GM12874 (cell line): ENCODE measurements at regions not wholly inside any gene's neighbourhood (a gene's known extent, or its start where the extent isn't known, plus 50 kb on each side); places are given as distances from the start of the nearest gene placed in this dataset.

Source experiments
- TF ChIP-seq, protein P1 (sequence below): IDR thresholded peaks from 2 replicates; pipeline ENCODE4 v1.5.1; 2011; ENCODE audit warnings: low read depth, mild to moderate bottlenecking, control low read depth, low read length, moderate library complexity; ENCODE audit not compliant: insufficient read depth

- TF ChIP-seq, protein P1, sequence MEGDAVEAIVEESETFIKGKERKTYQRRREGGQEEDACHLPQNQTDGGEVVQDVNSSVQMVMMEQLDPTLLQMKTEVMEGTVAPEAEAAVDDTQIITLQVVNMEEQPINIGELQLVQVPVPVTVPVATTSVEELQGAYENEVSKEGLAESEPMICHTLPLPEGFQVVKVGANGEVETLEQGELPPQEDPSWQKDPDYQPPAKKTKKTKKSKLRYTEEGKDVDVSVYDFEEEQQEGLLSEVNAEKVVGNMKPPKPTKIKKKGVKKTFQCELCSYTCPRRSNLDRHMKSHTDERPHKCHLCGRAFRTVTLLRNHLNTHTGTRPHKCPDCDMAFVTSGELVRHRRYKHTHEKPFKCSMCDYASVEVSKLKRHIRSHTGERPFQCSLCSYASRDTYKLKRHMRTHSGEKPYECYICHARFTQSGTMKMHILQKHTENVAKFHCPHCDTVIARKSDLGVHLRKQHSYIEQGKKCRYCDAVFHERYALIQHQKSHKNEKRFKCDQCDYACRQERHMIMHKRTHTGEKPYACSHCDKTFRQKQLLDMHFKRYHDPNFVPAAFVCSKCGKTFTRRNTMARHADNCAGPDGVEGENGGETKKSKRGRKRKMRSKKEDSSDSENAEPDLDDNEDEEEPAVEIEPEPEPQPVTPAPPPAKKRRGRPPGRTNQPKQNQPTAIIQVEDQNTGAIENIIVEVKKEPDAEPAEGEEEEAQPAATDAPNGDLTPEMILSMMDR, result no peak
Observed at GRCh38 chr12:18850752-18851151, 112.8 kb downstream of the CAPZA3 start.

- TF ChIP-seq, protein P1, result no peak
Observed at GRCh38 chr12:18851271-18851670, 113.4 kb downstream of the CAPZA3 start.

DNA sequence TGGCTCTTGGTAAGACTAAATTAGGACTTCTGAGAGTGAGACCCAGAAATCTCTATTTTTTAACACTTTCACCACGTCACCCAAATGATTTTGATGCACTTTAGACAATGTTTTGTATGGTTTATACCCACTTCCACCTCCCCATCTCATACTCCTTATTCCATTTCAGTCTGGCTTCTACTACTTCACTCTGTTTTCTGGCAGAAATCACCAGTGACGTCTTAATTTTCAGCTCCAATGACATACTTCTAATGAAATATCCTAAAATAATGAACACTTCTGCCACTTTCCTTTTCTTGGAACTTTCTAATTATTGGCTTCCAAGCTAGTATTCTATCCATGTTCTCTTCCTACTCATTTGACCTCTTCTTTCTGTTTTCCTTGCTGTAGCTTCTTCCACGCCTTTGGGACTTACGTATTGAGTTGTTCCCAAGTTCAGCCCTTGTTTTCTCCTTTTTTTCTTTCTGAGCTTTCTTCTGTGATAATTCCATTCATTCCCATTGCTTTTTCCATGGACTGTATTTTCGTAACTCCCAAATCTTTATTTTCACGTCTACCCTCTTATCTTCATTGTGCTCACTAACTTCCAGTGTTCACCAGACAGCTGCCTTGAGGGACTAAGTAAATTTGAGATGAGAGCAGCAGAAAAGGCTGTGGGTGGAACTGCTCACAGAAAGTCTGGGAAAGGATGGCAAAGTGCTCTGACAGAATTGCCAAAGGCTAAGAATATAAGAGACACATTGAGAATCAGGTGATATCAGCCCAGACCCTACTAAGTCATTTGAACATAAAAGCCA lies 115.8 kb downstream of the CAPZA3 start:
- TF ChIP-seq, protein P1, result no peak

DNA sequence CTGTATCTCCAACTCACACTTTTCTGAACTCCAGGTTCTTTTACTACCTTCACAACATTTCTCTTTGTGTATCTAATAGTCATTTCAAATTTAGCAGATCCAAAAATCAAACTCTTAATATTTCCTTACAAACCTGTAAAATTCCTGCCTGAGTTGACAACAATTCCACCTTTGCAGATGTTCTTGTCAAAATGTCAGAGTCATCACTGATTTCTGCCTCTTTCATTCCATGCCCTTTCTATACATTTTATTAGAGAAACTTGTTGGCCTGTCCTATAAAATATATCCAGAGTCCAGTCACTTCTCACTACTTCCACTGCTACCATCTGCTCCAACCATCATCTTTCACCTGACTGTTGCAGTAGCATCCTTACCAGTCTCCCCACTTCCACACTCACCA lies 119.7 kb downstream of the CAPZA3 start:
- TF ChIP-seq, protein P1, result no peak

- TF ChIP-seq, protein P1, result no peak
Observed at GRCh38 chr12:18859400-18859799, 121.5 kb downstream of the CAPZA3 start.

DNA sequence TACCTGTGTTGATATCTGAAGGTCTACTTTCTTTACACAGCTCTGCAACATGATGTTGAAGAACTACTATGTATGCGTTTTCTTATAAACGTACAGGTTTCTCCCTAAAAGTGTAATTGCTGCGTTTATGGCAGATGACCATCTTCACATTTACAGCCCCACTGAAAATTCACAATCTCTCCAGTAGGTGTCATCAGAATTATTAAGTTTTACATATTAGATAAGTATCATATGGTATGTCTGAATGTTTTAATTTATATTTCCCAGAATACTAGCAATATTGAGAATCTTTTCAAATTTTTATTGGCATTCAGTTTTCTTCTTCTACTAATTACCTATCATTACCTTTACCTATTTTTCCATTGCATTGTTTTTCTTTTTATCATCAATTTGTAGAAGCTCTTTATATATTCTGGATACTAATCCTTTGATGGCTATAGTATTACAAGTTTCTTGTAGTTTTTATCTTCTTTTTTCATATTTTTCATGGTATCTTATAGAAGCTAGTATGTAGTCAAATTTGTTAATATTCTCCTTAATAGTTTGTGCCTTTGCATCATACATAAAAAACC lies 123.5 kb downstream of the CAPZA3 start:
- TF ChIP-seq, protein P1, result 0 out of 2 replicates have a peak, but pooled peaks have one; percentile 8

DNA sequence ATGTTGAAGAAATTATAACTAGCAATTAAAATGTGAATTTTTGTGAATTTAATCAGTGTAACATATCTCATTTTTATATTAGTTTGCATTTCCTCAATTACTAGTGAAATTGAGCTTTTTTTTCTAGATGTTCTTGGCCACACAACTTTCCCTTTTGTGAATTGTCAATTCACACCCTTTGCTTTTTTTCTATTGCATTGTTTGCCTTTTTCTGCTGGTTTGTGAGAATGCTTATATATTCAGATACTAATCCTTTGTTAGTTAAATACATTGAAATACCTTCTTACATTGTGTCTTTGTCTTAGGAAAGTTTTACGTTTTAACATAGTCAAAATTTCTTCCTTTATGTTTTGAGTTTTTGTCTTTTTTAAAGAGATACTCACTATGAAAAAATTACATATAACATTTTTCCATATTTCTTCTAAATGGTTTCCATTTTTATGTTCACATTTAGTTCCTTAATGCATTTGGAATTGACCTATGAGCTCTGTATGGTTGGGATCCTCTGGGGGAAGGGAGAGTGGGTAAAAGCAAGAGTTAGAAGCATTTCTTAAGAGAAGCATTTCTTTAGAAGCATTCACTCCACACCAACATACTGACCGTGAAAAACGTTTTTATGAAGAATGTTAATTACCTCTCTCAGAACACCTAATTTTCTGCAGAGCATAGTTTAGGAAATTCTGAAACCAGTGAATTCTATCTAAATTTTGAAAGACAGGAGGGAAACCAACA lies 126.0 kb downstream of the CAPZA3 start:
- TF ChIP-seq, protein P1, result no peak
